SK-N-SH treated with all-trans-retinoic acid at 6 μM for 48 hours (cell line): ENCODE measurements at regions not wholly inside any gene's neighbourhood (a gene's known extent, or its start where the extent isn't known, plus 50 kb on each side); places are given as distances from the start of the nearest gene placed in this dataset.

Source experiments
- ESRRG ChIP-seq: fragments of 250-450 bp; sonication (Bioruptor Pico); IDR thresholded peaks from 2 replicates; pipeline ENCODE4 v1.6.1; 2021; ENCODE audit warnings: mild to moderate bottlenecking
- PPARA ChIP-seq: fragments of 250-450 bp; sonication (Bioruptor Pico); IDR thresholded peaks from 2 replicates; pipeline ENCODE4 v1.5.0; 2020; ENCODE audit warnings: mild to moderate bottlenecking, borderline replicate concordance
- RARB ChIP-seq: fragments of 250-450 bp; sonication (Bioruptor Pico); IDR thresholded peaks from 2 replicates; pipeline ENCODE4 v1.8.0; 2021; ENCODE audit warnings: mild to moderate bottlenecking, moderate library complexity
- SNAI2 ChIP-seq: fragments of 250-450 bp; sonication (Bioruptor Pico); IDR thresholded peaks from 2 replicates; pipeline ENCODE4 v1.5.0; 2020; ENCODE audit warnings: mild to moderate bottlenecking, moderate library complexity
- TCF4 ChIP-seq: fragments of 250-450 bp; sonication (Bioruptor Pico); IDR thresholded peaks from 2 replicates; pipeline ENCODE4 v1.8.0; 2021; ENCODE audit warnings: mild to moderate bottlenecking, moderate library complexity, borderline replicate concordance
- ZFP3 ChIP-seq: fragments of 250-450 bp; sonication (Bioruptor Pico); IDR thresholded peaks from 2 replicates; pipeline ENCODE4 v1.5.0; 2020; ENCODE audit warnings: mild to moderate bottlenecking, moderate library complexity
- ZNF565 ChIP-seq: fragments of 450-650 bp; formaldehyde crosslinking; conservative IDR thresholded peaks from 2 replicates; pipeline ENCODE4 v1.5.0; 2020; ENCODE audit warnings: low read depth, mild to moderate bottlenecking, moderate library complexity
- ZNF70 ChIP-seq: fragments of 450-650 bp; formaldehyde crosslinking; IDR thresholded peaks from 2 replicates; pipeline ENCODE4 v1.5.0; 2020; ENCODE audit warnings: mild to moderate bottlenecking, moderate library complexity
- ZNF8 ChIP-seq: fragments of 450-650 bp; formaldehyde crosslinking; IDR thresholded peaks from 2 replicates; pipeline ENCODE4 v1.5.0; 2020; ENCODE audit warnings: mild to moderate bottlenecking, moderate library complexity
- TF ChIP-seq, protein P1 (sequence below): fragments of 250-450 bp; sonication (Bioruptor Pico); IDR thresholded peaks from 2 replicates; pipeline ENCODE4 v1.5.1; 2020; ENCODE audit warnings: low read depth, mild to moderate bottlenecking, moderate library complexity
- TF ChIP-seq, protein P2 (sequence below): fragments of 250-450 bp; sonication (Bioruptor Pico); IDR thresholded peaks from 2 replicates; pipeline ENCODE4 v1.8.0; 2021; ENCODE audit warnings: low read depth, mild to moderate bottlenecking, moderate library complexity, borderline replicate concordance

- TF ChIP-seq ESRRG (CRISPR knock-in tag), result no peak
- no peak for TF ChIP-seq ZNF565 (CRISPR knock-in tag)
- no peak for TF ChIP-seq SNAI2 (CRISPR knock-in tag)
- TF ChIP-seq, protein P1, sequence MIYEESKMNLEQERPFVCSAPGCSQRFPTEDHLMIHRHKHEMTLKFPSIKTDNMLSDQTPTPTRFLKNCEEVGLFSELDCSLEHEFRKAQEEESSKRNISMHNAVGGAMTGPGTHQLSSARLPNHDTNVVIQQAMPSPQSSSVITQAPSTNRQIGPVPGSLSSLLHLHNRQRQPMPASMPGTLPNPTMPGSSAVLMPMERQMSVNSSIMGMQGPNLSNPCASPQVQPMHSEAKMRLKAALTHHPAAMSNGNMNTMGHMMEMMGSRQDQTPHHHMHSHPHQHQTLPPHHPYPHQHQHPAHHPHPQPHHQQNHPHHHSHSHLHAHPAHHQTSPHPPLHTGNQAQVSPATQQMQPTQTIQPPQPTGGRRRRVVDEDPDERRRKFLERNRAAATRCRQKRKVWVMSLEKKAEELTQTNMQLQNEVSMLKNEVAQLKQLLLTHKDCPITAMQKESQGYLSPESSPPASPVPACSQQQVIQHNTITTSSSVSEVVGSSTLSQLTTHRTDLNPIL, result no peak
- no peak for TF ChIP-seq ZFP3 (CRISPR knock-in tag)
- TF ChIP-seq, protein P2, sequence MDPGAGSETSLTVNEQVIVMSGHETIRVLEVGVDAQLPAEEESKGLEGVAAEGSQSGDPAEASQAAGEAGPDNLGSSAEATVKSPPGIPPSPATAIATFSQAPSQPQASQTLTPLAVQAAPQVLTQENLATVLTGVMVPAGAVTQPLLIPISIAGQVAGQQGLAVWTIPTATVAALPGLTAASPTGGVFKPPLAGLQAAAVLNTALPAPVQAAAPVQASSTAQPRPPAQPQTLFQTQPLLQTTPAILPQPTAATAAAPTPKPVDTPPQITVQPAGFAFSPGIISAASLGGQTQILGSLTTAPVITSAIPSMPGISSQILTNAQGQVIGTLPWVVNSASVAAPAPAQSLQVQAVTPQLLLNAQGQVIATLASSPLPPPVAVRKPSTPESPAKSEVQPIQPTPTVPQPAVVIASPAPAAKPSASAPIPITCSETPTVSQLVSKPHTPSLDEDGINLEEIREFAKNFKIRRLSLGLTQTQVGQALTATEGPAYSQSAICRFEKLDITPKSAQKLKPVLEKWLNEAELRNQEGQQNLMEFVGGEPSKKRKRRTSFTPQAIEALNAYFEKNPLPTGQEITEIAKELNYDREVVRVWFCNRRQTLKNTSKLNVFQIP (CRISPR knock-in tag), result no peak
- no peak for TF ChIP-seq ZNF70 (CRISPR knock-in tag)
- TF ChIP-seq ZNF8 (CRISPR knock-in tag), result no peak
- TF ChIP-seq TCF4 (CRISPR knock-in tag), result no peak
- TF ChIP-seq PPARA (CRISPR knock-in tag), result no peak
- no peak for TF ChIP-seq RARB
Measured at GRCh38 chr20:24787071-24787470, 162.0 kb upstream of the CST7 start.
